HEK293 (cell line): ENCODE measurements at regions not wholly inside any gene's neighbourhood (a gene's known extent, or its start where the extent isn't known, plus 50 kb on each side); places are given as distances from the start of the nearest gene placed in this dataset.
A peak's percentile ranks its signal among the peaks of the same experiment; 100 is the strongest.

ENCODE experiments used
- CTCF ChIA-PET: fragments of 350-600 bp; formaldehyde crosslinking; extraction: SDS; loops from one replicate; lab custom pipeline; 2021; ENCODE audit warnings: antibody characterized with exemption; lab: Yijun Ruan, JAX
- POLR2A ChIA-PET: fragments of 300-600 bp; formaldehyde crosslinking; extraction: SDS; loops from one replicate; lab custom pipeline; 2020; ENCODE audit warnings: antibody characterized with exemption, inconsistent platforms; lab: Yijun Ruan, JAX
- H3K27ac ChIP-seq: fragments of 200-500 bp; sonication (Bioruptor generic); 2 replicates; pipeline ENCODE4 v1.5.1; 2014; ENCODE audit warnings: low read depth, low read length, control low read depth, inconsistent platforms; ENCODE audit errors: extremely low read depth
- H3K36me3 ChIP-seq, 2 experiments: fragments of 200-500 bp in 1 of 2; sonication (Bioruptor generic) in 1 of 2; 1 replicate in 1 of 2; 2 replicates in 1 of 2; pipeline ENCODE4 v1.5.1; 2014 to 2017; ENCODE audit warnings: inconsistent platforms in 2 of 2, low read length in 2 of 2; ENCODE audit not compliant: control insufficient read depth in 2 of 2, insufficient read depth in 1 of 2
- H3K4me1 ChIP-seq: fragments of 200-500 bp; sonication (Bioruptor generic); 2 replicates; pipeline ENCODE4 v1.5.1; 2014; ENCODE audit warnings: mild to moderate bottlenecking, low read length, inconsistent platforms; ENCODE audit not compliant: control insufficient read depth, insufficient read depth
- H3K4me3 ChIP-seq: 2 replicates; pipeline ENCODE4 v1.5.1; 2011; ENCODE audit warnings: low read depth, mild to moderate bottlenecking, control low read depth, low read length, moderate library complexity
- H3K9me3 ChIP-seq: fragments of 200-500 bp; sonication (Bioruptor generic); 2 replicates; pipeline ENCODE4 v1.5.1; 2014; ENCODE audit warnings: low read depth, low read length, inconsistent platforms; ENCODE audit not compliant: control insufficient read depth, insufficient read depth
- BCL11B ChIP-seq: fragments of 450-650 bp; formaldehyde crosslinking; IDR thresholded peaks from 2 replicates; pipeline ENCODE4 v1.5.1; 2016; ENCODE audit warnings: low read depth, missing biosample characterization, missing genetic modification characterization
- PATZ1 ChIP-seq: fragments of 450-650 bp; formaldehyde crosslinking; IDR thresholded peaks from 2 replicates; pipeline ENCODE4 v1.5.1; 2016; ENCODE audit warnings: missing biosample characterization, missing genetic modification characterization
- SCRT1 ChIP-seq: fragments of 450-650 bp; formaldehyde crosslinking; IDR thresholded peaks from 2 replicates; pipeline ENCODE4 v1.5.1; 2016; ENCODE audit warnings: missing biosample characterization, missing genetic modification characterization, borderline replicate concordance
- ZBTB17 ChIP-seq: fragments of 450-650 bp; formaldehyde crosslinking; IDR thresholded peaks from 2 replicates; pipeline ENCODE4 v1.5.1; 2016; ENCODE audit warnings: missing biosample characterization, missing genetic modification characterization
- ZBTB21 ChIP-seq: fragments of 450-650 bp; formaldehyde crosslinking; IDR thresholded peaks from 2 replicates; pipeline ENCODE4 v1.5.1; 2017; ENCODE audit warnings: missing biosample characterization, missing genetic modification characterization
- ZNF157 ChIP-seq: fragments of 450-650 bp; formaldehyde crosslinking; IDR thresholded peaks from 2 replicates; pipeline ENCODE4 v1.5.1; 2016; ENCODE audit warnings: missing biosample characterization, missing genetic modification characterization
- ZNF184 ChIP-seq: fragments of 450-650 bp; IDR thresholded peaks from 2 replicates; pipeline ENCODE4 v1.5.1; 2018; ENCODE audit warnings: missing biosample characterization, mild to moderate bottlenecking, missing genetic modification characterization
- ZNF292 ChIP-seq: fragments of 450-650 bp; formaldehyde crosslinking; IDR thresholded peaks from 2 replicates; pipeline ENCODE4 v1.5.1; 2016; ENCODE audit warnings: low read depth, missing biosample characterization, missing genetic modification characterization, borderline replicate concordance
- ZNF394 ChIP-seq: fragments of 450-650 bp; formaldehyde crosslinking; IDR thresholded peaks from 2 replicates; pipeline ENCODE4 v1.5.1; 2016; ENCODE audit warnings: missing biosample characterization, missing genetic modification characterization, mild to moderate bottlenecking, moderate library complexity, borderline replicate concordance
- ZNF514 ChIP-seq: fragments of 450-650 bp; formaldehyde crosslinking; IDR thresholded peaks from 2 replicates; pipeline ENCODE4 v1.5.1; 2016; ENCODE audit warnings: missing biosample characterization, missing genetic modification characterization
- ZNF670 ChIP-seq: fragments of 450-650 bp; formaldehyde crosslinking; IDR thresholded peaks from 2 replicates; pipeline ENCODE4 v1.5.1; 2016; ENCODE audit warnings: missing biosample characterization, missing genetic modification characterization, low read depth
- ZNF777 ChIP-seq: fragments of 450-650 bp; formaldehyde crosslinking; IDR thresholded peaks from 2 replicates; pipeline ENCODE4 v1.5.1; 2017; ENCODE audit warnings: missing biosample characterization, missing genetic modification characterization, borderline replicate concordance
- TF ChIP-seq, protein P1 (sequence below): fragments of 450-650 bp; formaldehyde crosslinking; IDR thresholded peaks from 2 replicates; pipeline ENCODE4 v1.5.1; 2017; ENCODE audit warnings: missing biosample characterization, missing genetic modification characterization
- TF ChIP-seq, protein P2 (sequence below): fragments of 450-650 bp; formaldehyde crosslinking; IDR thresholded peaks from 2 replicates; pipeline ENCODE4 v1.5.0; 2017; ENCODE audit warnings: missing biosample characterization, missing genetic modification characterization, borderline replicate concordance
- TF ChIP-seq, protein P3 (sequence below): IDR thresholded peaks from 2 replicates; pipeline ENCODE4 v1.6.1; 2011; ENCODE audit warnings: mild to moderate bottlenecking, low read depth, low read length, borderline replicate concordance

GRCh38 chr1:216953495-216953894 is 230.3 kb upstream of the ESRRG start:
- no peak overlapping the region for H3K27ac ChIP-seq
- ChIA-PET POLR2A (no interaction called here), CTCF (no interaction called here)
- TF ChIP-seq BCL11B (tag by site-specific recombination) = no peak
- TF ChIP-seq ZNF394 (tag by site-specific recombination) = no peak
- TF ChIP-seq SCRT1 (tag by site-specific recombination) = no peak
- TF ChIP-seq ZBTB21 (tag by site-specific recombination) = 0 out of 2 replicates have a peak, but pooled peaks have one; percentile 17
- H3K9me3 ChIP-seq = no peaks in the 10 kb centered on the region
- H3K36me3 ChIP-seq = no peaks in the 10 kb centered on the region
- no peaks in the 10 kb centered on the region for H3K4me1 ChIP-seq
- H3K4me3 ChIP-seq = no peak overlapping the region

- Histone ChIP-seq H3K4me3 (no peak overlapping the region), H3K4me1 (no peaks in the 10 kb centered on the region), H3K36me3 (no peaks in the 10 kb centered on the region), H3K9me3 (no peaks in the 10 kb centered on the region), H3K27ac (no peak overlapping the region)
- TF ChIP-seq ZBTB17 (tag by site-specific recombination) = no peak
- TF ChIP-seq, protein P1, sequence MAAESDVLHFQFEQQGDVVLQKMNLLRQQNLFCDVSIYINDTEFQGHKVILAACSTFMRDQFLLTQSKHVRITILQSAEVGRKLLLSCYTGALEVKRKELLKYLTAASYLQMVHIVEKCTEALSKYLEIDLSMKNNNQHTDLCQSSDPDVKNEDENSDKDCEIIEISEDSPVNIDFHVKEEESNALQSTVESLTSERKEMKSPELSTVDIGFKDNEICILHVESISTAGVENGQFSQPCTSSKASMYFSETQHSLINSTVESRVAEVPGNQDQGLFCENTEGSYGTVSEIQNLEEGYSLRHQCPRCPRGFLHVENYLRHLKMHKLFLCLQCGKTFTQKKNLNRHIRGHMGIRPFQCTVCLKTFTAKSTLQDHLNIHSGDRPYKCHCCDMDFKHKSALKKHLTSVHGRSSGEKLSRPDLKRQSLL (tag by site-specific recombination) = no peak
- TF ChIP-seq ZNF184 (tag by site-specific recombination) = no peak
- no peak for TF ChIP-seq PATZ1 (tag by site-specific recombination)
- TF ChIP-seq ZNF514 (tag by site-specific recombination) = no peak
- TF ChIP-seq, protein P2, sequence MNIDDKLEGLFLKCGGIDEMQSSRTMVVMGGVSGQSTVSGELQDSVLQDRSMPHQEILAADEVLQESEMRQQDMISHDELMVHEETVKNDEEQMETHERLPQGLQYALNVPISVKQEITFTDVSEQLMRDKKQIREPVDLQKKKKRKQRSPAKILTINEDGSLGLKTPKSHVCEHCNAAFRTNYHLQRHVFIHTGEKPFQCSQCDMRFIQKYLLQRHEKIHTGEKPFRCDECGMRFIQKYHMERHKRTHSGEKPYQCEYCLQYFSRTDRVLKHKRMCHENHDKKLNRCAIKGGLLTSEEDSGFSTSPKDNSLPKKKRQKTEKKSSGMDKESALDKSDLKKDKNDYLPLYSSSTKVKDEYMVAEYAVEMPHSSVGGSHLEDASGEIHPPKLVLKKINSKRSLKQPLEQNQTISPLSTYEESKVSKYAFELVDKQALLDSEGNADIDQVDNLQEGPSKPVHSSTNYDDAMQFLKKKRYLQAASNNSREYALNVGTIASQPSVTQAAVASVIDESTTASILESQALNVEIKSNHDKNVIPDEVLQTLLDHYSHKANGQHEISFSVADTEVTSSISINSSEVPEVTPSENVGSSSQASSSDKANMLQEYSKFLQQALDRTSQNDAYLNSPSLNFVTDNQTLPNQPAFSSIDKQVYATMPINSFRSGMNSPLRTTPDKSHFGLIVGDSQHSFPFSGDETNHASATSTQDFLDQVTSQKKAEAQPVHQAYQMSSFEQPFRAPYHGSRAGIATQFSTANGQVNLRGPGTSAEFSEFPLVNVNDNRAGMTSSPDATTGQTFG (tag by site-specific recombination) = no peak
- POLR2A ChIA-PET = no interaction called here
- CTCF ChIA-PET = interaction anchor here (0.7 kb wide), 1 partner anchor 1271 kb away, joined by 3 read pairs; no protein-coding TSS in a partner anchor
These were observed 229.6 kb upstream of the ESRRG start for GRCh38 chr1:216952864-216953263.

DNA sequence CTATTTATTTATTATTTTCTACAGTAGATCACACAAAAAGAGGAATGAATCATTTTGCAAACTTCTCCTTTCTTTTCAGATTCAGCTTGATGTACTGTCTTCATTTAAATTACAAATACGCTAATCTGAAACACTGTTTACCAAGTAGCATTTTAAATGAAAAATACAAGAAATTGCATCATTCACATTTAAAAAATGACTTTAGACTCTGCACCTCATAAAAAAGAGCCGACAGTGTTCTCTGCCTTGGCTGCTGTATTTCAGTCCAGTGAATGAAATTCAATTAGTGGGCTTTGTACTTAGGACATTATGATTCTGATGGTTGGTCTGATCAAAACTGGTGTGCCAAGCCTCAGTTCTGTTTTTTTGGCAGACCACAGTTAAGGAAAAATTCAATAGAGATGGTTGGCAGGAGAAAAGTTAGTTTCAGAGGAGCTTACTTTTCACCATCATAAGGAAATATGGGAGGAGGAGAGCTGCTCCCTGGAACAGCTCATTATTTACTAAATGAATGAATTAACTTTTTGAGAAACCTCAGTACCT is 222.4 kb upstream of the ESRRG start:
- H3K36me3 ChIP-seq = no peaks in the 10 kb centered on the region
- ChIA-PET POLR2A (no interaction called here), CTCF (interaction anchor here (0.7 kb wide), 1 partner anchor 1589 kb away, joined by 3 read pairs; no protein-coding TSS in a partner anchor)
- TF ChIP-seq ZNF157 (tag by site-specific recombination) = no peak
- TF ChIP-seq ZNF670 (tag by site-specific recombination) = no peak
- TF ChIP-seq ZNF777 (tag by site-specific recombination) = no peak
- no peak for TF ChIP-seq ZNF292 (tag by site-specific recombination)
- TF ChIP-seq, protein P3, sequence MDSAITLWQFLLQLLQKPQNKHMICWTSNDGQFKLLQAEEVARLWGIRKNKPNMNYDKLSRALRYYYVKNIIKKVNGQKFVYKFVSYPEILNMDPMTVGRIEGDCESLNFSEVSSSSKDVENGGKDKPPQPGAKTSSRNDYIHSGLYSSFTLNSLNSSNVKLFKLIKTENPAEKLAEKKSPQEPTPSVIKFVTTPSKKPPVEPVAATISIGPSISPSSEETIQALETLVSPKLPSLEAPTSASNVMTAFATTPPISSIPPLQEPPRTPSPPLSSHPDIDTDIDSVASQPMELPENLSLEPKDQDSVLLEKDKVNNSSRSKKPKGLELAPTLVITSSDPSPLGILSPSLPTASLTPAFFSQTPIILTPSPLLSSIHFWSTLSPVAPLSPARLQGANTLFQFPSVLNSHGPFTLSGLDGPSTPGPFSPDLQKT = no peak
- no peak overlapping the region for H3K27ac ChIP-seq
- H3K9me3 ChIP-seq = no peaks in the 10 kb centered on the region
- H3K4me3 ChIP-seq = no peak overlapping the region
- H3K4me1 ChIP-seq = no peaks in the 10 kb centered on the region
